ENCODE measurements at regions not wholly inside any gene's neighbourhood (a gene's known extent, or its start where the extent isn't known, plus 50 kb on each side); places are given as distances from the start of the nearest gene placed in this dataset.

DNA sequence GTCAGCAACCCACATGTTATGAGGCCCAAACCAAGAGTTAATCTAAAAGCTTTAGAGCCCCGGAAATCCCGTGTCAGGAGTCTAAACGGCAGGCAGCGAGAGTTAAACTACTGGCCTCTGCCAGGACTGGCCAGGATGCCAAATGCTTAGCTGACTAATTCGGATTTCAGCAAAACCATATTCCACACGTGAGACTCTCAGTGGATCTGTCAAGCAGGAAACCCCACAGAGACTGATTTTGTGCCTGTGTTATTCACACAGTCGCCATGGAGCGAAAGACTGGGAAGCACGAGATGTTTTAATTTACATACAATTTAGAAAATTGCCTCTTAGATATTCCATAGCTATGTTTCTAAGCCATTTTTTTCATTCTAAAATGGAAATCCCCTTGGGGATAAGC, 152.9 kb downstream of the RNASET2 start:
- TF ChIP-seq, protein P1, sequence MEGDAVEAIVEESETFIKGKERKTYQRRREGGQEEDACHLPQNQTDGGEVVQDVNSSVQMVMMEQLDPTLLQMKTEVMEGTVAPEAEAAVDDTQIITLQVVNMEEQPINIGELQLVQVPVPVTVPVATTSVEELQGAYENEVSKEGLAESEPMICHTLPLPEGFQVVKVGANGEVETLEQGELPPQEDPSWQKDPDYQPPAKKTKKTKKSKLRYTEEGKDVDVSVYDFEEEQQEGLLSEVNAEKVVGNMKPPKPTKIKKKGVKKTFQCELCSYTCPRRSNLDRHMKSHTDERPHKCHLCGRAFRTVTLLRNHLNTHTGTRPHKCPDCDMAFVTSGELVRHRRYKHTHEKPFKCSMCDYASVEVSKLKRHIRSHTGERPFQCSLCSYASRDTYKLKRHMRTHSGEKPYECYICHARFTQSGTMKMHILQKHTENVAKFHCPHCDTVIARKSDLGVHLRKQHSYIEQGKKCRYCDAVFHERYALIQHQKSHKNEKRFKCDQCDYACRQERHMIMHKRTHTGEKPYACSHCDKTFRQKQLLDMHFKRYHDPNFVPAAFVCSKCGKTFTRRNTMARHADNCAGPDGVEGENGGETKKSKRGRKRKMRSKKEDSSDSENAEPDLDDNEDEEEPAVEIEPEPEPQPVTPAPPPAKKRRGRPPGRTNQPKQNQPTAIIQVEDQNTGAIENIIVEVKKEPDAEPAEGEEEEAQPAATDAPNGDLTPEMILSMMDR (conservative IDR thresholded peaks at IDR 0.05 in 1 of 2, IDR thresholded peaks at IDR 0.05 in 1 of 2; ENCODE audit: extremely low read depth in 1 of 2, insufficient read depth in 1 of 2, low read depth in 1 of 2, low read length in 2 of 2) = no peak
- no peak for TF ChIP-seq EZH2 (IDR thresholded peaks at IDR 0.05; ENCODE audit: borderline replicate concordance, low read length)

All from mammary epithelial cell (primary cell).